Stomach (tissue), 4 donors: ENCODE measurements at regions not wholly inside any gene's neighbourhood (a gene's known extent, or its start where the extent isn't known, plus 50 kb on each side); places are given as distances from the start of the nearest gene placed in this dataset.

Experiments used
- CTCF ChIP-seq, 7 experiments: fragments of 450-650 bp in 4 of 7; fragments of 200-600 bp in 3 of 7; sonication (generic) in 3 of 7; IDR thresholded peaks; one replicate each; pipeline ENCODE4 v1.5.1; 2016 to 2019; ENCODE audit warnings: antibody characterized with exemption in 7 of 7, control low read depth in 2 of 7, mild to moderate bottlenecking in 1 of 7
- EP300 ChIP-seq: sonication (generic); formaldehyde crosslinking; IDR thresholded peaks from one replicate; pipeline ENCODE4 v1.6.1; 2017; ENCODE audit warnings: antibody characterized with exemption
- POLR2A ChIP-seq, 4 donors: fragments of 450-650 bp; IDR thresholded peaks; one replicate each; pipeline ENCODE4 v1.6.1; 2016; ENCODE audit warnings: antibody characterized with exemption in 4 of 4, control low read depth in 2 of 4, mild to moderate bottlenecking in 1 of 4, moderate library complexity in 1 of 4
- POLR2AphosphoS5 ChIP-seq, 3 donors: sonication (generic); formaldehyde crosslinking; IDR thresholded peaks; one replicate each; pipeline ENCODE4 v1.6.1; 2016; ENCODE audit warnings: antibody characterized with exemption in 3 of 3

GRCh38 chr15:96220657-96221056 lies 109.8 kb upstream of the NR2F2 start:
- TF ChIP-seq POLR2A (IDR thresholded peaks at IDR 0.05) (no peak), CTCF (IDR thresholded peaks at IDR 0.05) (no peak), POLR2AphosphoS5 (IDR thresholded peaks at IDR 0.05) (no peak), EP300 (no peak)
